Endothelial cell of umbilical vein (primary cell): ENCODE measurements at regions not wholly inside any gene's neighbourhood (a gene's known extent, or its start where the extent isn't known, plus 50 kb on each side); places are given as distances from the start of the nearest gene placed in this dataset.

ENCODE experiments used
- BruUV-seq: library from RNA; stranded (reverse); fragments of 400-500 nt; replicated peaks from 2 replicates; lab custom pipeline; 2021; lab: Mats Ljungman, UMichigan
- CTCF ChIA-PET: fragments of 300-600, 350-600 bp; sonication (Branson Sonifier 250); formaldehyde crosslinking; loops from one replicate; lab custom pipeline; 2021; ENCODE audit warnings: antibody characterized with exemption, inconsistent platforms; lab: Charles Lee
- POLR2A ChIA-PET: fragments of 300-600, 350-600 bp; sonication (Branson Sonifier 250); formaldehyde crosslinking; loops from one replicate; lab custom pipeline; 2021; ENCODE audit warnings: antibody characterized with exemption, inconsistent platforms; lab: Charles Lee
- DNase-seq: peaks from one replicate; pipeline ENCODE4 v3.0.0-alpha.2; 2011; ENCODE audit warnings: low read depth, low spot score
- FAIRE-seq: peaks from 2 replicates; lab custom pipeline; 2011; peaks lifted over from hg19 to GRCh38; lab: Jason Lieb, UNC
- H2AFZ ChIP-seq: 2 replicates; pipeline ENCODE4 v1.6.0; 2012; ENCODE audit warnings: low read depth, low read length, control low read depth, inconsistent platforms
- H3K27ac ChIP-seq: 2 replicates; pipeline ENCODE4 v1.5.1; 2011; ENCODE audit warnings: low read depth, mild to moderate bottlenecking, control low read depth, low read length, moderate library complexity; ENCODE audit not compliant: insufficient read depth
- H3K27me3 ChIP-seq, 2 experiments: 2 replicates each; pipeline versions ENCODE4 v1.6.0 to v1.6.1; 2011; ENCODE audit warnings: low read length in 2 of 2, mixed read lengths in 1 of 2; ENCODE audit not compliant: control insufficient read depth in 2 of 2, insufficient read depth in 2 of 2
- H3K36me3 ChIP-seq, 2 experiments: 2 replicates in 1 of 2; 3 replicates in 1 of 2; pipeline ENCODE4 v1.5.1; 2011; ENCODE audit warnings: low read length in 2 of 2, mild to moderate bottlenecking in 1 of 2, moderate library complexity in 1 of 2; ENCODE audit not compliant: control insufficient read depth in 2 of 2, insufficient read depth in 2 of 2; ENCODE audit errors: extremely low read depth in 1 of 2
- H3K4me1 ChIP-seq: 3 replicates; pipeline ENCODE4 v1.5.1; 2011; ENCODE audit warnings: mild to moderate bottlenecking, low read length; ENCODE audit not compliant: control insufficient read depth, insufficient read depth; ENCODE audit errors: extremely low read depth
- H3K4me2 ChIP-seq: 2 replicates; pipeline ENCODE4 v1.6.1; 2011; ENCODE audit warnings: low read length, control low read depth, mixed read lengths; ENCODE audit not compliant: insufficient read depth
- H3K4me3 ChIP-seq, 3 experiments: fragments of 200-600 bp in 1 of 3; sonication (generic), shearing (Covaris generic) in 1 of 3; replicated peaks in 1 of 3; 2 replicates each; pipeline ENCODE4 v1.5.1; 2011 to 2016; ENCODE audit warnings: control low read depth in 3 of 3, low read length in 3 of 3, mild to moderate bottlenecking in 2 of 3, inconsistent platforms in 1 of 3, low read depth in 1 of 3, moderate library complexity in 1 of 3; ENCODE audit not compliant: insufficient read depth in 1 of 3
- H3K79me2 ChIP-seq: 2 replicates; pipeline ENCODE4 v1.6.0; 2012; ENCODE audit warnings: low read length, inconsistent platforms; ENCODE audit not compliant: control insufficient read depth, insufficient read depth
- H3K9ac ChIP-seq: replicated peaks from 2 replicates; pipeline ENCODE3; 2011; ENCODE audit warnings: low read length, control low read depth; ENCODE audit not compliant: insufficient read depth; ENCODE audit errors: extremely low read depth
- H3K9me1 ChIP-seq: replicated peaks from 3 replicates; pipeline ENCODE4 v1.6.0; 2011; ENCODE audit warnings: mild to moderate bottlenecking, low read length; ENCODE audit not compliant: control insufficient read depth, insufficient read depth; ENCODE audit errors: extremely low read depth
- H3K9me3 ChIP-seq: replicated peaks from 2 replicates; pipeline ENCODE4 v1.5.1; 2012; ENCODE audit warnings: low read length, inconsistent platforms; ENCODE audit not compliant: control insufficient read depth, insufficient read depth
- H4K20me1 ChIP-seq: replicated peaks from 2 replicates; pipeline ENCODE3; 2011; ENCODE audit warnings: mild to moderate bottlenecking, low read length; ENCODE audit not compliant: control insufficient read depth, insufficient read depth; ENCODE audit errors: extremely low read depth
- EZH2 ChIP-seq: IDR thresholded peaks from 2 replicates; pipeline ENCODE4 v1.6.1; 2012; ENCODE audit warnings: borderline replicate concordance, low read depth, mild to moderate bottlenecking, moderate library complexity, low read length, inconsistent platforms; ENCODE audit not compliant: severe bottlenecking
- FOS ChIP-seq: IDR thresholded peaks from 2 replicates; pipeline ENCODE4 v1.6.1; 2011; ENCODE audit warnings: mild to moderate bottlenecking, low read length, moderate library complexity, borderline replicate concordance; ENCODE audit not compliant: insufficient read depth
- GATA2 ChIP-seq: IDR thresholded peaks from 2 replicates; pipeline ENCODE4 v1.7.0; 2011; ENCODE audit warnings: low read depth, mild to moderate bottlenecking, moderate library complexity, mixed read lengths, low read length; ENCODE audit not compliant: insufficient read length, insufficient read depth
- JUN ChIP-seq: IDR thresholded peaks from 2 replicates; pipeline ENCODE4 v1.6.1; 2011; ENCODE audit warnings: borderline replicate concordance, low read depth; ENCODE audit not compliant: insufficient read length, insufficient read depth
- POLR2A ChIP-seq: IDR thresholded peaks from 2 replicates; pipeline ENCODE4 v1.6.1; 2012; ENCODE audit warnings: low read depth, mild to moderate bottlenecking, control low read depth, low read length
- POLR2AphosphoS5 ChIP-seq: IDR thresholded peaks from 2 replicates; pipeline ENCODE4 v1.6.1; 2012; ENCODE audit warnings: low read depth, mild to moderate bottlenecking, control low read depth, low read length, moderate library complexity; ENCODE audit not compliant: insufficient read depth
- dilution Hi-C: fragments of 300-500 bp; cut with MboI; formaldehyde crosslinking; loops from one replicate; pipeline ENCODE4 v1.15.0; 2019; ENCODE audit warnings: low sequenced_read_pairs; ENCODE audit not compliant: extremely low pct_ligation_motif_present
- intact Hi-C: fragments of 100-400 bp; cut with micrococcal nuclease; formaldehyde crosslinking; loops from one replicate; pipeline ENCODE4 v1.10.0; 2022
- TF ChIP-seq, protein P1 (sequence below): IDR thresholded peaks from 2 replicates; pipeline ENCODE4 v1.6.1; 2011; ENCODE audit not compliant: insufficient read depth, insufficient read length
- TF ChIP-seq, protein P2 (sequence below), 2 donors: IDR thresholded peaks; 1 replicate in 1 of 2; 2 replicates in 1 of 2; pipeline ENCODE4 v1.5.1; 2011; ENCODE audit warnings: low read length in 2 of 2, mild to moderate bottlenecking in 2 of 2, moderate library complexity in 2 of 2, control low read depth in 1 of 2, inconsistent platforms in 1 of 2, low read depth in 1 of 2; ENCODE audit not compliant: insufficient read depth in 1 of 2; ENCODE audit errors: extremely low read depth in 1 of 2

DNA sequence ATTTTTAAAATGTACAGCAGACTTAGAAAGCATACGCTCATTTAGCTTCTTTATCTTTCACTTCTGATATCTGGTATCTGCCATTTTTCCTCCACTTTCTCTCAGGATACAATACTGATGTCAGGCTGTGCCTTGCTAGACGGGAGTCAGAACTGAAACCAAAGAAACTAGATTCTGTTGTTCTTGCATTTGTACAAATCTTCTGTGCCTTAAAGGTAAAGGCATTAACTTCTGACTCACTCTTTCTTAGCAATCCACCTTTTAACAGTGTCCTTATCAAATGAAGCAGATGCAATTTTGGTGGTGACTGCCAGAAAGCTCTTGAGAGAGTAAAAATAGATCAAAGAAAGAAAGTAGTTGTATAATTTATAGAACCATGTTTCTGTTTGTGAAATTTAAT, 370.4 kb downstream of the PCDH20 start:
- Histone ChIP-seq H3K27ac (no peak overlapping the region), H3K9me3 (no peaks in the 10 kb centered on the region), H2AFZ (no peak overlapping the region), H3K36me3 (no peaks in the 10 kb centered on the region), H3K9ac (no peak overlapping the region), H3K79me2 (no peaks in the 10 kb centered on the region), H3K9me1 (no peaks in the 10 kb centered on the region), H3K27me3 (no peaks in the 10 kb centered on the region), H3K4me1 (no peaks in the 10 kb centered on the region), H3K4me2 (no peak overlapping the region), H4K20me1 (no peaks in the 10 kb centered on the region), H3K4me3 (no peak overlapping the region)
- no peak for TF ChIP-seq POLR2A
- TF ChIP-seq, protein P1, sequence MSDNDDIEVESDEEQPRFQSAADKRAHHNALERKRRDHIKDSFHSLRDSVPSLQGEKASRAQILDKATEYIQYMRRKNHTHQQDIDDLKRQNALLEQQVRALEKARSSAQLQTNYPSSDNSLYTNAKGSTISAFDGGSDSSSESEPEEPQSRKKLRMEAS = no peak
- TF ChIP-seq EZH2 = no peak
- no peak for TF ChIP-seq POLR2AphosphoS5
- no peak for TF ChIP-seq GATA2
- no peak for TF ChIP-seq FOS
- no peak for TF ChIP-seq JUN
- TF ChIP-seq, protein P2, sequence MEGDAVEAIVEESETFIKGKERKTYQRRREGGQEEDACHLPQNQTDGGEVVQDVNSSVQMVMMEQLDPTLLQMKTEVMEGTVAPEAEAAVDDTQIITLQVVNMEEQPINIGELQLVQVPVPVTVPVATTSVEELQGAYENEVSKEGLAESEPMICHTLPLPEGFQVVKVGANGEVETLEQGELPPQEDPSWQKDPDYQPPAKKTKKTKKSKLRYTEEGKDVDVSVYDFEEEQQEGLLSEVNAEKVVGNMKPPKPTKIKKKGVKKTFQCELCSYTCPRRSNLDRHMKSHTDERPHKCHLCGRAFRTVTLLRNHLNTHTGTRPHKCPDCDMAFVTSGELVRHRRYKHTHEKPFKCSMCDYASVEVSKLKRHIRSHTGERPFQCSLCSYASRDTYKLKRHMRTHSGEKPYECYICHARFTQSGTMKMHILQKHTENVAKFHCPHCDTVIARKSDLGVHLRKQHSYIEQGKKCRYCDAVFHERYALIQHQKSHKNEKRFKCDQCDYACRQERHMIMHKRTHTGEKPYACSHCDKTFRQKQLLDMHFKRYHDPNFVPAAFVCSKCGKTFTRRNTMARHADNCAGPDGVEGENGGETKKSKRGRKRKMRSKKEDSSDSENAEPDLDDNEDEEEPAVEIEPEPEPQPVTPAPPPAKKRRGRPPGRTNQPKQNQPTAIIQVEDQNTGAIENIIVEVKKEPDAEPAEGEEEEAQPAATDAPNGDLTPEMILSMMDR (IDR thresholded peaks at IDR 0.05; ENCODE audit: extremely low read depth in 1 of 2, insufficient read depth in 1 of 2, low read depth in 1 of 2, low read length in 2 of 2) = no peak
- FAIRE-seq (no peak), DNase-seq (no peak)
- POLR2A ChIA-PET = no interaction called here
- intact Hi-C loops (no loop called here), dilution Hi-C loops (no loop called here)
- CTCF ChIA-PET = no interaction called here
- BruUV-seq = no TSS peak
